GM20000 (cell line): ENCODE measurements at regions not wholly inside any gene's neighbourhood (a gene's known extent, or its start where the extent isn't known, plus 50 kb on each side); places are given as distances from the start of the nearest gene placed in this dataset.
A peak's percentile ranks its signal among the peaks of the same experiment; 100 is the strongest.
"Not testable (repeated sequence)": the region's sequence is repeated elsewhere in the genome, so short reads cannot be mapped to it uniquely, and the experiment has no call there.

Source experiments
- DNase-seq: peaks from one replicate; pipeline ENCODE4 v3.0.0; 2012; ENCODE audit warnings: low spot score
- TF ChIP-seq, protein P1 (sequence below): IDR thresholded peaks from 2 replicates; pipeline ENCODE4 v1.5.1; 2012; ENCODE audit warnings: mild to moderate bottlenecking, control low read depth; ENCODE audit errors: extremely low read depth, missing control alignments

DNA sequence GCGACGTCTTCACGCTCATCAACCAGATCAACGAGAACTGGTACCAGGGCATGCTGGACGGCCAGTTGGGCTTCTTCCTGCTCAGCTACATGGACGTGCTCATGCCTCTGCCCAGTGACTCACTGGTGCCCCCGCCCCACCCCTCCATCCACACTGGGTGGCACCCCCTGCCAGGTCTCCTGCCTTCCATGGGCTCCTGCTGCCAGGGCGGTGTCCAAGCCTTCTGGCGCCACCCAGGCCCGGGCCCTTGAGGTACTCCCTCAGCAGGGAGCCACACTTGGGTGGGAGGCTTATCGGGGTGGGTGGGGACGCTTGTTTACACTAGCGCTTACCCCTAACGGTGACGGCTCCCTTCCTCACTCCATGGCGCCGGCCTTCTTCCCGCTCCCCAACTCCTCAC, 148.2 kb downstream of the GOSR1 start:
- not testable (repeated sequence) for DNase-seq

DNA sequence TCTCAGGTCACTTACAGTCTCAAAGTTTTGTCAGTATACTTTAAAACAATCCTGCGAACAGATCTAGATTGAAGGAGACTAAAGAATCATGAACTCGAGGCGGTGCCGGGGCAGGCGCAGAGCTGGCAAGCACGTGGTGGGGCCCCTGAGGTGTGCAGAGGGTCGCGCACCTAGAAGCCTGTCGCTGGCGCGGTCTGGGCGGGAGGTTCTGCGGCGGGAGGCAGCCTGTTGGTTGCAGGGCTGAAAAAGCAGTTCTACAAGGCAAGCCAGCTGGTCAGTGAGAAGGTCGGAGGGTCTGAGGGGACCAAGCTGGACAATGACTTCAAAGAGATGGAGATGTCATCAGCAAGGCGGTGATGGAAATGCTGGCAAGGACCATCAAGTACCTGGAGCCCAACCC, 147.0 kb downstream of the GOSR1 start:
- DNase-seq = not testable (repeated sequence)

DNA sequence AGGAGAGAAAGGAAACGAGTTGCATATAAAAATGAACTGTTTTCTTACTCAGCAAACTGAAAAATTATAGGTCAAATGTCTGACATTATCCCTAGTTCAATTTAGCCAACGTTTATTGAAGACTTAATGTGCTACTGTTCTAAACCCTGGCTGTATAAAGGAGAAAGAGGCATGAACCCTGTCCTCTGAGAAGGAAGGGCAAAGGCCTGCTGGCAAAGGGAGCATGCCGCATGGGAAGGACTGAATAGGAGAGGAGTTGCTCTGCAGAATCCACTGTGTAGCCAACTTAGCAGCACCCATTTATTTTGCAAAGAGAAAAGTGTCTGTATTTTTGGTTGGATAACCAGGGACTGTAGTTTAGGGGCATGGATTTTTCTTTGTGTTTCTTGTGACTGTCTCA, 132.5 kb downstream of the GOSR1 start:
- not testable (repeated sequence) for DNase-seq

DNA sequence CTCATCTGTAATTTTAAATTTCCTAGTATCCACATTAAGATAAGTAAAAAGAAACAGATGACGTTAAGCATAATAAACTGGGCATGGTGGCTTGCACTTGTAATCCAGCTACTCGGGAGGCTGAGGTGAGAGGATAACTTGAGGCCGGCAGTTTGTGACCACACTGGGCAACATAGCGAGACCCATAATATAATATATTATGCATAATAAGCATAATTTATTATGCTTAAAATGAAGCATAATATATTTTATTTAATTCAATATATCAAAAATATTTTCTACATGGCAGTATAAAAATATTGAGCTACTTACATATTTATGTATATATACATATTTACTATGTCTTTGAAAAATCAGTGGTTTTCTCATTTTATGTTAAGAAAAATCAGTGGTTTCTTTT, 128.3 kb downstream of the GOSR1 start:
- TF ChIP-seq, protein P1, sequence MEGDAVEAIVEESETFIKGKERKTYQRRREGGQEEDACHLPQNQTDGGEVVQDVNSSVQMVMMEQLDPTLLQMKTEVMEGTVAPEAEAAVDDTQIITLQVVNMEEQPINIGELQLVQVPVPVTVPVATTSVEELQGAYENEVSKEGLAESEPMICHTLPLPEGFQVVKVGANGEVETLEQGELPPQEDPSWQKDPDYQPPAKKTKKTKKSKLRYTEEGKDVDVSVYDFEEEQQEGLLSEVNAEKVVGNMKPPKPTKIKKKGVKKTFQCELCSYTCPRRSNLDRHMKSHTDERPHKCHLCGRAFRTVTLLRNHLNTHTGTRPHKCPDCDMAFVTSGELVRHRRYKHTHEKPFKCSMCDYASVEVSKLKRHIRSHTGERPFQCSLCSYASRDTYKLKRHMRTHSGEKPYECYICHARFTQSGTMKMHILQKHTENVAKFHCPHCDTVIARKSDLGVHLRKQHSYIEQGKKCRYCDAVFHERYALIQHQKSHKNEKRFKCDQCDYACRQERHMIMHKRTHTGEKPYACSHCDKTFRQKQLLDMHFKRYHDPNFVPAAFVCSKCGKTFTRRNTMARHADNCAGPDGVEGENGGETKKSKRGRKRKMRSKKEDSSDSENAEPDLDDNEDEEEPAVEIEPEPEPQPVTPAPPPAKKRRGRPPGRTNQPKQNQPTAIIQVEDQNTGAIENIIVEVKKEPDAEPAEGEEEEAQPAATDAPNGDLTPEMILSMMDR = no peak
- DNase-seq = no peak

DNA sequence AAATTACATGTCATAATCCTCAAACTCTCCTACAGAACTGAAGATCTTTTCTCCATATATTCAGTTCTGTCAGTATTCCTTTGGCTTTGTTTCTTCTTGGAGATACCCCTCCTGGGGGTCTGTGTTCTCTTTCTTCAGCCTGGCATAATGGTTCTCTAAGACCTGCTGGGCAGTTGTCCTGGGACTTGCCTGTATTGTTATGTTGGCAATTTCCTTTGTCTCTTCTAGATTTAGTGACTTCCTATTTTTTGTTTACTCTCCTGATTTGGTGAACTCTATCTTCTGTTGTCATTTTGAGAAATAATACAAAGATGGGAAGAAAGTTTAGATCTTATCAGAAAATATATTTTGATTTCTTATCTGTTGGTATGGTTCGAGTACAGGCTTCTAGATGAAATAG, 127.8 kb downstream of the GOSR1 start:
- DNase-seq = no peak
- TF ChIP-seq, protein P1 = no peak

DNA sequence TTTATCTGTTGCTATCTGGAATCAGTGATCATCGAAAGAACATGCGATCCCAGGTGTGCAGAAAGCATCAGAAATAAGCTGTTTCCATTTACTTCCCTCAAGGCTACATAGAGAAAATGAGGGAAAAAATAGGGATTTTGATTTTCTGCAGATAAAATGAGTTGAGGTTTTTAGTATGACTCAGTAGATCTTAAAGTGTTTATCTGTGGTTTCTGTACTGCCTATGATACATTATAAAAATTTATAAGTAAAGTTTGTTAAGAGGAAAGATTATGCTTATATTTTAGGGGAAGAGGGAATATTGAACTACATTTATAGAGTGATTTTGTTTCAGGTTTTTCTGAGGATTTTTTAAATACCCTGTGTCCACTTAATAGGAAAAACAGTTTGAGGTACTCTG, 125.2 kb downstream of the GOSR1 start:
- not testable (repeated sequence) for DNase-seq

DNA sequence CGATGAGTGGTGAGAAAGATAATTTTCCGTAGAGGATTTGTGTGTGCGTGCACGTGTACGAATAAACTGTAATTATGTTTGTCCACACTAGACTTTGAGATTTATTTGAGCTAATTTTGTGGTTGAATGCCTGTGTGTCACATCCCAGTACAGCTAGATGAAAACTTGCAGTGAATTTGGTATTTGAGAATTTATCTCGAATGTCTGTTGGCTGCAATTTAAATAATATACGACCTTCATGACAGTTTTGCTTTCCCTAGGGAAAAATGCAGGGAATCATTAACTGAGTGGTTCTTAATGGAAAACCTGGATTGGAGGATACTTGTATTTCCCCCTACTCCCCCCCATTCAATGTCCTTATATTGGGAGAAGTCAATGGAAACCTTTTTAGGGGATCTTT, 124.8 kb downstream of the GOSR1 start:
- DNase-seq = not testable (repeated sequence)

DNA sequence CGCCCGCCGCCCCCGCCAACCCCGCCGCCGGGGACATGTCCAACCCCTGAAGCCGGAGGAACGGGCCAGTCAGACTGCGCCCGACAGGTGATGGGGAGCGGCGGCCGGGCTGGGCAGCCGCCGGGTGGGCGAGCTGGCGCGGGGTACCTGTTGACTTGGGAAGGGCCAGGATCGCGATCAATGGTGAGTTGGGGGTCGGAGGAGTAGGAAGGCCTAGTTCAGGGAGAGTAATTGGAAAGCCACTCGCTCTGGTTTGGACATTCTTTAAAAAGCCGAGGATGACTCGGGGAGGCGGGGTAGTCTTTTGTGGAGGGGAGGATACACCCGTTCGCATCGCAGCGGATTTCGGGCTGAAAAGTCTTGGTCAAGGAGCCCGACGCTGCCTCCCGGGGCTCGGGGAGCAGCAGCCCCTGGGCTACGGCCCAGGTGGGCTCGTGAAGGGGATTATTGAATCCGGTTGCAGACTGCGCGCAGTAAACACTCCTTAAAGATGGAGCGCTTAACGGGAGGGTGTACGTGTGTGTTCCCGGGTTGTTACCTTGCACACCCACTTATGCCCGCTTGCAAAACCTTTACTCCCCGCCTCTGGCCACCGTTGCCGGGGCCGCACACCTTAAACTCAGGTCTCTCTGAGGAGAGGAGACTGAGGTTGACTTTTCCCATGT, 123.8 kb downstream of the GOSR1 start:
- TF ChIP-seq, protein P1 = no peak
- DNase-seq = peak; percentile 51

DNA sequence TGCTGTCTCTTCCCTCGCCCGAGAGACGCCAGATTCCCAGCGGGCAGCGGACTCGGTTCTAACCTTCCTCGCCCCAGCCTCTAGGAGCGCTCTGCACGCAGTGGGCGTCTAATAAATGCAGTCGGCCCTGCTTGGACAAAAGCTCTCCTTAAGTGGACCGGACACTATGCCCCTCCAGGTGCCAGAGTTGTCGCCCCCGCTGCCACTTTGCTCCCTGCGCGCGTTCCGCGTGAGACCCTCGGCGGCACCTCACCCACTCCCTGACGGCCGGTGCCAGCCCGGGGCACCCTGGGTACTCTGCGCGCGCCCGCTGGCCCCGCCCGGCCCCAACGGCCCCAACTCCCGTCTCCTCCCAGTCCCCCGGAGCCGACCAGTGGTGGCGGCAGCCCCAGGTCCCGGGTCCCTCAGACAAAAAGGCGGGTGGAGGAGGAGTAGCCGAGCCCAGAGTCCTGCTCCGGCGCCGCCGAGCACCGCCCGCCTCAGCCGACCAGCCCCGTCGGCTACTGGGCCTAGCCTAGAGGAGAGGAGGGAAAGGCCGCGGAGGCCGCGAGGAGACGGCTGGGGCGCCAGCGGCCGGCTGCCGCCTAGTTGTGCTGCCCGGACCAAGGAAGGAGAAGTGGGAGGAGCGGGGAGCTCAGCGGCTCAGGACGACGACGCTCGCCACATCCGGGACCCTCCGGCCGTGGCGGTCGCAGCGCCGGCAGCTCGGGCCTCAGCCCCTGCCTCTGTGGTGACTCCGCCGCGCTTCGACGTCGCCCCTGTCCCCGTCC, 123.0 kb downstream of the GOSR1 start:
- TF ChIP-seq, protein P1 = peak; percentile 14
- DNase-seq = peak; percentile 93

DNA sequence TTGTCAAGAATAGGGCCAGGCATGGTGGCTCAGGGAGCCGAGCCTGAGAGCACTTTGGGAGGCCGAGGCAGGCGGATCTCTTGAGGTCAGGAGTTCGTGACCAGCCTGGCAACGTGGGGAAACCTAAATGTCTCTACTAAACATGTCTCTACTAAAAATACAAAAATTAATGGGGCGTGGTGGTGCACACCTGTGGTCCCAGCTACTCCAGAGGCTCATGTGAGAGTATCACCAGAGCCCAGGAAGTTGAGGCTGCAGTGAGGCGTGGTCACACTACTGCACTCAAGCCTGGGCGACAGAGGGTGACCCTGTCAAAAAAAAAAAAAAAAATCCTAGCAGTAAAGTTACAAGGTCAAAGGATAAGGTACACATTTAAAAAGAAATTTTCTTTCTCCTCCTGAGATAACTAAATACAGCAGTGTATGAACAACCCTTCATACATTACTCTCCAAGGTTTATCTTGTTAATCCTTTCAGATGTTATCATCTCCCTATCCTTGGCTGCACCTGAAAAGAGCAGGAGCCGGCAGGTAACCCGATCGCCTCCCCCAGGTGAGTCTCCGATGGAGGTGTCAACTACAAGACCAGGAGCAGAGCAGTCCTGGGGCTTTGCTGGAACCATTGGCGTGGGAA, 122.3 kb downstream of the GOSR1 start:
- no peak for DNase-seq
- TF ChIP-seq, protein P1 = no peak
